ENCODE measurements at regions not wholly inside any gene's neighbourhood (a gene's known extent, or its start where the extent isn't known, plus 50 kb on each side); places are given as distances from the start of the nearest gene placed in this dataset.
"Not testable (repeated sequence)": the region's sequence is repeated elsewhere in the genome, so short reads cannot be mapped to it uniquely, and the experiment has no call there.

DNA sequence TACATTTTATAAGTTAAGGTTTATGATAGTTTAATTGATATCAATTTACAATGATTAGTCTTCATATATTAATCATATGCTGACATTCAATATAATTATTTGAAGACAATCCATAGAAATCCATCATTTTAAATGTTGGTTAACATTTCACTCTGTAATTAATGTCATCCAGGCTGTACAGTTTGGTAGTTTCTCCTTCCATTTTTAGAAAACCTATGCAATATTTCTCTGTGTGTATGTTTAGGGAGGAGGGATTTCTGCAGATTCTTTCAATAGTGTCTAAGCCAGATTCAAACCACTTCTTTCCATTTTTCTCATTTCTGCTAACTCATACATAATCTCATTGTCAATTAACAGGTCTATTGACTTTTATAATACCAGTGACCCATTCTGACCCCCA, 1159.0 kb upstream of the ATXN8OS start:
- no peak for DNase-seq (ENCODE audit: low spot score)

GRCh38 chr13:68944272-68944671, 1163.4 kb upstream of the ATXN8OS start:
- DNase-seq (ENCODE audit: low spot score) = no peak

GRCh38 chr13:68940049-68940448, 1167.6 kb upstream of the ATXN8OS start:
- no peak for DNase-seq (ENCODE audit: low spot score)

GRCh38 chr13:68938639-68939038, 1169.0 kb upstream of the ATXN8OS start:
- DNase-seq (ENCODE audit: low spot score) = no peak

- no peak for DNase-seq (ENCODE audit: low spot score)
Observed at GRCh38 chr13:68929075-68929745, 1178.4 kb upstream of the ATXN8OS start.

DNA sequence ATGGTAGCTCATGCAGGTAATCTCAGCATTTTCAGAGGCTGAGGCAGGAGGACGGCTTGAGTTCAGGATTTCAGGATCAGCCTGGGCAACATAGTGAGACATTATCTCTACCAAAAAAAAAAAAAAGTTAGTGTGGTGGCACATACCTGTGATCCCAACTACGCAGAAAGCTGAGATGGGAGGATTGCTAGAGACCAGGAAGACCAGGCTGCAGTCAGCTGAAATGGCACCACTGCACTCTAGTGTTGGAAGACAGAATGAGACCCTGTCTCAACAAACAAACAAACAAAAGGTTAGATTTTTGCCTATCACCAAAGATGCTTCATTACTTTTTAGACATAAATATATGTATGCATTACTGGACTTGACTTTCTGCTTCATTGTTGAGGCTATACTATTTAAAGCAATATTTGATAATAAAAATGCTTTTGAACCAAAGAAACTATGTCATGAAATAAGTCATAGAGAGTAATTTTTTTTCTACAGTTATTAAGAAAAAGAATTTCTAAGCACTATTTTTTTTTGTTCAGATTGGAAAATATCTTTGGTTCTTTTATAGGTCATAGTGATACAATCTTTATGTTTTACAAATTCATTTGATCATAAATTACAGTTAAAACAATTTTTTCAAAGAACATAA, 1180.1 kb upstream of the ATXN8OS start:
- peak; percentile 3 for DNase-seq (ENCODE audit: low spot score)

DNA sequence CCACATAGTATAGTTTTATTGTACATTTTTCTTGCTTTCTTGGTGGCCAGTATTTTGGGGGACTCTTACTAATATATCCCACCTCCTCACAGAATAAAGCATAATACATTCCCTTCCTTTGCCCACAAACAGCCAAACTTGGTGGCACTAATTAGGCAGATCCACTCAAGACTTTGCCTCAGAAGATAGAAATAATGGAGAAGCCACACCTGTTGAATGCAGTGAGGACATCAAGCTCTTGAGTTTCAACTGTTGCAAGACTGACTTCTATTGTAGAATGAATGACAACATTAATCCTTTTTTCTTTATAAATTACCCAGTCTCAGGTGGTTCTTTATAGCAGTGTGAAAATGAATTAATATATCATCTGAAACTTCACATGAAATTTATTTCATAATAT, 1183.6 kb upstream of the ATXN8OS start:
- DNase-seq (ENCODE audit: low spot score) = no peak

DNA sequence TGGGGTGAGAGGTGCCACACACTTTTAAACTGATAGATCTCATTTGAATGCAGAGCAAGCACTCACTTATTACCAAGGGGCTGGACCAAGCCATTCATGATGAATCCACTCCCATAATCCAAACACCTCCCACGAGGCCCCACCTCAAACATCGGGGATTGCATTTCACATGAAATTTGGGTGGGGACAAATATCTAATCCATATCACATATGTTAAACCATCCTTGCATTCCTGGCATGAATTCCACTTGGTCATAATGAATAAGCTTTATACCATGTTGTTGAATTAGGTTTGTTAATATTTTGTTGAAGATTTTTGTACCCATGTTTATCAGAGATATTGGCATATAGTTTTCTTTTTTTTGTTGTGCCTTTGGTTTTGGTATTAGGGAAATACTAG, 1198.7 kb upstream of the ATXN8OS start:
- DNase-seq (ENCODE audit: low spot score) = no peak

DNA sequence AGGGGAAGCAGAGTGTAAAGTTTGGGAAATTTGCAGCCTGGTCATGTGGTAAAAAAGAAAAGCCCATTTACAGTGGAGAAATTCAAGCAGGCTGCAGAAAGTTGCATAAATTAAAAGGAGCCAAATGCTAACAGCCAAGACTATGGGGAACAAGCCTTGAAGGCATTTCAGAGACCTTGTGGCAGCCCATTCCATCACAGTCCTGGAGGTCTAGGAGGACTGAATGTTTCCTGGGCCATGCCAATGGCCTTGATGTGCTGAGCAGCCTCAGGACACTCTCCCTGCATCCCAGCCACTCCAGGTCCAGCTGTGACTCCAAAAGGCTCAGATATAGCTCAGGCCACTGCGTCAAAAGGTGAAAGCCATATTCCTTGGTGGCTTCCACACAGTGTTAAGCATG, 1202.4 kb upstream of the ATXN8OS start:
- DNase-seq (ENCODE audit: low spot score) = no peak

DNA sequence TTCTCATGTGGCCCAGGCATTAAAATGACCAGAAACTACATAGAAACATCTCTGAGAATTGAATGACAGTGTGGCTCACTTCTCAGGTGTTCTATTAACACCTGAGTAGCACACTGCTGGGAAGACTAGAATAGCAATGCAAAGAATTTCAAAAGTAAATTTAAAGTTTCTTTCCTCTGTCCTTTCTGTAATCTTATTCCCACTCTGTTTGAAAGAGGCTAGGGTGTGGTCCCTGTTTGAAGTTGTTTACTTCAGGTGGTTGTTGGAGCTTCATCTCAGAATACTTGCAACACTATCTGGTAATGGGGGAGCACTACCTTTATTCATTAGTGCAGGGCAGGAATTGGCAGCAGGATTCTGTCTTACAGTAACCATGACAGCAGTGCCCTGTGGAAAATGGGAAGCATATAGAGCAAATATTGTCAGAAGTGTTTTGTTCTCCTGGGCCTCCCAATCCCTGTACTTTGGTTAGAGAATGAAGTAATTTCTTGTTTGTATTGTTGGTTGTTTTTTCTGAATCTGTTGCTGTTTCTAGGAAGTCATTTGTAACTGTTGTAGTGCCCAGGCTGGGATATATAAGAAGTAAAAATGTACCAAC, 1210.2 kb upstream of the ATXN8OS start:
- DNase-seq (ENCODE audit: low spot score) = no peak

DNA sequence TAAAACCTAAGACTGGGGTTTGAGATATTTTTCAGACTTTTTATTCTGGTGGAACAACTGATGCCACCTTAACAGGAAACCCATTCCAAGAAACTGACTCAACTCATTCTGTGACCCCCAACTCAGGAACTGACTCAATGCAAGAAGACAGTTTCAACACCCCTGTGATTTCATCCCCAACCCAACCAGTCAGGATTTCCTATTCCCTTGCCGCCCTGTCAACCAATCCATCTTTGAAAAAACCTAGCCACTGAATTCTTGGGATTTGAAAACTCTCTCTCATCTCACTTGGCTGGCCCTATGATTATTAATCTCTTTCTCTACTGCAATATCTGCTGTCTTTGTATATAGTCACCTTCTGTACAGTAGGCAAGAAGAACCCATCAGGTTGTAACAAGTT, 1211.9 kb upstream of the ATXN8OS start:
- DNase-seq (ENCODE audit: low spot score) = no peak

GRCh38 chr13:68893721-68894120, 1213.9 kb upstream of the ATXN8OS start:
- not testable (repeated sequence) for DNase-seq (ENCODE audit: low spot score)

- not testable (repeated sequence) for DNase-seq (ENCODE audit: low spot score)
Observed at GRCh38 chr13:68892596-68892995, 1215.0 kb upstream of the ATXN8OS start.

GRCh38 chr13:68890101-68890500, 1217.5 kb upstream of the ATXN8OS start:
- not testable (repeated sequence) for DNase-seq (ENCODE audit: low spot score)

- DNase-seq (ENCODE audit: low spot score) = no peak
Observed at GRCh38 chr13:68888832-68889231, 1218.8 kb upstream of the ATXN8OS start.

- DNase-seq (ENCODE audit: low spot score) = no peak
Observed at GRCh38 chr13:68872338-68872737, 1235.3 kb upstream of the ATXN8OS start.

DNA sequence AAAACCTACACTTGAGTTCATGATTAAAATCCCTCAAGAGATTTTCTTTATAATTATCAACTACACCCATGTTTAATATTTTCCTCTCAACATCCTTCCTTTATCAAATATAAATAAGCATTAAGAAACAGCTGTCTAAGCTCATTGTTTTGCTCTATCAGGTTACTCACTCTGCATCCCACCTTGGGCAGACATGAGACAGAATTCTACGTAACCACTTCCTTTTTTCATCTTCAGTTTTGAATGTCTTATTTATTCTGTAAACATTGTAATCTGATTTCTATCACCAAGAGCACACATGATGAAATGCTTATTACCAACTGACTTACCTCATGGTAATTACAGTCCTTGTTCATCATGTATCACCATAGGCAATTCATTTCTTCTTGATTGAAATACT, 1256.6 kb upstream of the ATXN8OS start:
- no peak for DNase-seq (ENCODE audit: low spot score)

GRCh38 chr13:68850160-68850559, 1257.5 kb upstream of the ATXN8OS start:
- no peak for DNase-seq (ENCODE audit: low spot score)

- DNase-seq (ENCODE audit: low spot score) = no peak
Observed at GRCh38 chr13:68846663-68847062, 1261.0 kb upstream of the ATXN8OS start.

- DNase-seq (ENCODE audit: low spot score) = no peak
Observed at GRCh38 chr13:68834375-68834774, 1273.3 kb upstream of the ATXN8OS start.

GRCh38 chr13:68816715-68817114, 1290.9 kb upstream of the ATXN8OS start:
- no peak for DNase-seq (ENCODE audit: low spot score)

DNA sequence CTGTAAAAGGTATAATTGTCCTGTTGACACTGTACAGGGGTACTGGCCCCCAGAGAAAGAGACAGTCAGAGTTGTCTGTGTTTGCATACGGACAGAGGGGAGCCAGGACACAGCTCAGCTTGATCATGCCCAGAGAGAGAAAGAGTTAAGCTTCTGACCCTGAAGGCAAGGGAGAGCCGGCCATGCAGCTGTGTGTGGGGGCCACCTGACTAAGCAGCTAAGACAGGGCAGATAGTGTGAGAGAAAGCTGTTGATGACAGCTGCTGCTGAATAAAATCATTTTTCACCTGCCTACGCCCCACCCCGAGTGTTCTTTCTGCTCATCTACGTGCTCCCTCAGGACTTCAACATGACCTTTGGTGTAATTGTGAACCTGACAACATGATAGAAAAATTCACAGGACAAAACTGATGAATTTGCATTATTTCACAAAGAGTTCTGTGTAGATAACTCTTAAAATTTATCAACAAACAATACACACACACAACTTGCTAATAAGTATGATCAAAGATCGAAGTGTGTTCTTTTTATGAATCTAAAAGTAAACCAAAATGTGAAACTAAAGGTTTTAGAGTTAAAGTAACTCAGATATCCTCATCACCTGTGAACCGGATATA, 1294.3 kb upstream of the ATXN8OS start:
- DNase-seq (ENCODE audit: low spot score) = no peak

DNA sequence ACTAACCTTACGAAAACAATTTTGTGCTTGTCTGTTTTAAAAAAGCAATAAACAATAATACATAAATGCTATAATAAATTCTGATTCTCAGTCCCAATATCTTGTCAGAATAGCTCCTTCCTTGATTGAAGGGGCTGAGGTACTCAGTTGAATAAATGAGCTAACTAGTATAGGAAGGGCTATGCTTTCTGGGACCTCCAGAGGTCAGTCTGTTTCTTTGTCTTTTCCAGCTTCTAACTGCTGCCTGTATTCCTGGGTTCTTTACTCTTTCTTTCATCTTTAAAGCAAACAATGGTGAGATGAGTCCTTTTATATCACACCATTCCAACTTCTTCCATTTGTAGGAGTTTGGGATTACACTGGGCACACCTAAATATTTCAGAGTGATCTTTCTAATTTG, 1297.0 kb upstream of the ATXN8OS start:
- no peak for DNase-seq (ENCODE audit: low spot score)
